Endothelial cell of umbilical vein (primary cell): ENCODE measurements at regions not wholly inside any gene's neighbourhood (a gene's known extent, or its start where the extent isn't known, plus 50 kb on each side); places are given as distances from the start of the nearest gene placed in this dataset.

Source experiments
- BruUV-seq: library from RNA; stranded (reverse); fragments of 400-500 nt; replicated peaks from 2 replicates; lab custom pipeline; 2021; lab: Mats Ljungman, UMichigan
- CTCF ChIA-PET: fragments of 300-600, 350-600 bp; sonication (Branson Sonifier 250); formaldehyde crosslinking; loops from one replicate; lab custom pipeline; 2021; ENCODE audit warnings: antibody characterized with exemption, inconsistent platforms; lab: Charles Lee
- POLR2A ChIA-PET: fragments of 300-600, 350-600 bp; sonication (Branson Sonifier 250); formaldehyde crosslinking; loops from one replicate; lab custom pipeline; 2021; ENCODE audit warnings: antibody characterized with exemption, inconsistent platforms; lab: Charles Lee
- DNase-seq: peaks from one replicate; pipeline ENCODE4 v3.0.0-alpha.2; 2011; ENCODE audit warnings: low read depth, low spot score
- FAIRE-seq: peaks from 2 replicates; lab custom pipeline; 2011; peaks lifted over from hg19 to GRCh38; lab: Jason Lieb, UNC
- H2AFZ ChIP-seq: 2 replicates; pipeline ENCODE4 v1.6.0; 2012; ENCODE audit warnings: low read depth, low read length, control low read depth, inconsistent platforms
- H3K27ac ChIP-seq: 2 replicates; pipeline ENCODE4 v1.5.1; 2011; ENCODE audit warnings: low read depth, mild to moderate bottlenecking, control low read depth, low read length, moderate library complexity; ENCODE audit not compliant: insufficient read depth
- H3K27me3 ChIP-seq, 2 experiments: 2 replicates each; pipeline versions ENCODE4 v1.6.0 to v1.6.1; 2011; ENCODE audit warnings: low read length in 2 of 2, mixed read lengths in 1 of 2; ENCODE audit not compliant: control insufficient read depth in 2 of 2, insufficient read depth in 2 of 2
- H3K36me3 ChIP-seq, 2 experiments: 2 replicates in 1 of 2; 3 replicates in 1 of 2; pipeline ENCODE4 v1.5.1; 2011; ENCODE audit warnings: low read length in 2 of 2, mild to moderate bottlenecking in 1 of 2, moderate library complexity in 1 of 2; ENCODE audit not compliant: control insufficient read depth in 2 of 2, insufficient read depth in 2 of 2; ENCODE audit errors: extremely low read depth in 1 of 2
- H3K4me1 ChIP-seq: 3 replicates; pipeline ENCODE4 v1.5.1; 2011; ENCODE audit warnings: mild to moderate bottlenecking, low read length; ENCODE audit not compliant: control insufficient read depth, insufficient read depth; ENCODE audit errors: extremely low read depth
- H3K4me2 ChIP-seq: 2 replicates; pipeline ENCODE4 v1.6.1; 2011; ENCODE audit warnings: low read length, control low read depth, mixed read lengths; ENCODE audit not compliant: insufficient read depth
- H3K4me3 ChIP-seq, 3 experiments: fragments of 200-600 bp in 1 of 3; sonication (generic), shearing (Covaris generic) in 1 of 3; replicated peaks in 1 of 3; 2 replicates each; pipeline ENCODE4 v1.5.1; 2011 to 2016; ENCODE audit warnings: control low read depth in 3 of 3, low read length in 3 of 3, mild to moderate bottlenecking in 2 of 3, inconsistent platforms in 1 of 3, low read depth in 1 of 3, moderate library complexity in 1 of 3; ENCODE audit not compliant: insufficient read depth in 1 of 3
- H3K79me2 ChIP-seq: 2 replicates; pipeline ENCODE4 v1.6.0; 2012; ENCODE audit warnings: low read length, inconsistent platforms; ENCODE audit not compliant: control insufficient read depth, insufficient read depth
- H3K9ac ChIP-seq: replicated peaks from 2 replicates; pipeline ENCODE3; 2011; ENCODE audit warnings: low read length, control low read depth; ENCODE audit not compliant: insufficient read depth; ENCODE audit errors: extremely low read depth
- H3K9me1 ChIP-seq: replicated peaks from 3 replicates; pipeline ENCODE4 v1.6.0; 2011; ENCODE audit warnings: mild to moderate bottlenecking, low read length; ENCODE audit not compliant: control insufficient read depth, insufficient read depth; ENCODE audit errors: extremely low read depth
- H3K9me3 ChIP-seq: replicated peaks from 2 replicates; pipeline ENCODE4 v1.5.1; 2012; ENCODE audit warnings: low read length, inconsistent platforms; ENCODE audit not compliant: control insufficient read depth, insufficient read depth
- H4K20me1 ChIP-seq: replicated peaks from 2 replicates; pipeline ENCODE3; 2011; ENCODE audit warnings: mild to moderate bottlenecking, low read length; ENCODE audit not compliant: control insufficient read depth, insufficient read depth; ENCODE audit errors: extremely low read depth
- EZH2 ChIP-seq: IDR thresholded peaks from 2 replicates; pipeline ENCODE4 v1.6.1; 2012; ENCODE audit warnings: borderline replicate concordance, low read depth, mild to moderate bottlenecking, moderate library complexity, low read length, inconsistent platforms; ENCODE audit not compliant: severe bottlenecking
- FOS ChIP-seq: IDR thresholded peaks from 2 replicates; pipeline ENCODE4 v1.6.1; 2011; ENCODE audit warnings: mild to moderate bottlenecking, low read length, moderate library complexity, borderline replicate concordance; ENCODE audit not compliant: insufficient read depth
- GATA2 ChIP-seq: IDR thresholded peaks from 2 replicates; pipeline ENCODE4 v1.7.0; 2011; ENCODE audit warnings: low read depth, mild to moderate bottlenecking, moderate library complexity, mixed read lengths, low read length; ENCODE audit not compliant: insufficient read length, insufficient read depth
- JUN ChIP-seq: IDR thresholded peaks from 2 replicates; pipeline ENCODE4 v1.6.1; 2011; ENCODE audit warnings: borderline replicate concordance, low read depth; ENCODE audit not compliant: insufficient read length, insufficient read depth
- MYC ChIP-seq: IDR thresholded peaks from one replicate; pipeline ENCODE4 v1.6.1; 2011; ENCODE audit warnings: mild to moderate bottlenecking, low read depth, low read length
- POLR2A ChIP-seq: IDR thresholded peaks from 2 replicates; pipeline ENCODE4 v1.6.1; 2012; ENCODE audit warnings: low read depth, mild to moderate bottlenecking, control low read depth, low read length
- POLR2AphosphoS5 ChIP-seq: IDR thresholded peaks from 2 replicates; pipeline ENCODE4 v1.6.1; 2012; ENCODE audit warnings: low read depth, mild to moderate bottlenecking, control low read depth, low read length, moderate library complexity; ENCODE audit not compliant: insufficient read depth
- dilution Hi-C: fragments of 300-500 bp; cut with MboI; formaldehyde crosslinking; loops from one replicate; pipeline ENCODE4 v1.15.0; 2019; ENCODE audit warnings: low sequenced_read_pairs; ENCODE audit not compliant: extremely low pct_ligation_motif_present
- intact Hi-C: fragments of 100-400 bp; cut with micrococcal nuclease; formaldehyde crosslinking; loops from one replicate; pipeline ENCODE4 v1.10.0; 2022
- TF ChIP-seq, protein P1 (sequence below), 2 donors: IDR thresholded peaks; 1 replicate in 1 of 2; 2 replicates in 1 of 2; pipeline ENCODE4 v1.5.1; 2011; ENCODE audit warnings: low read length in 2 of 2, mild to moderate bottlenecking in 2 of 2, moderate library complexity in 2 of 2, control low read depth in 1 of 2, inconsistent platforms in 1 of 2, low read depth in 1 of 2; ENCODE audit not compliant: insufficient read depth in 1 of 2; ENCODE audit errors: extremely low read depth in 1 of 2
- TF ChIP-seq, protein P2 (sequence below): IDR thresholded peaks from 2 replicates; pipeline ENCODE4 v1.6.1; 2011; ENCODE audit not compliant: insufficient read depth, insufficient read length

DNA sequence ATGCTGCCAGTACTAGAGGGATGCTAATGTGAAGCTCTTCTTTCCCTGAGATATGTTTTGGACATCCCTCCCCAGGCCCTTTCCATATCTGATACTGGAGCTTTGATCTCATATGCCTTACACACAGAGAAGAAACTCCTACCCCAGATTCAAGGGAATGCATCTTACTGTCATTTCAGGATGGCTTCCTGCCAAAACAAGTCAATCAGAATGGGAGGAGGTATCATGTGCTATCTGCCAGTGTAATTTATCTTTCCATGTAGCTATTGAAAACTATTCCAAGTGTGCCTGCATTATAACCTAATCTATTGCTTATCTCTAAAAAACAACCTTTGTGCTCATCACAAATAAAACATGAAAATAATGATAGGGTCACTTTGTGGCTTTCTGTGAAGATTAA is 269.9 kb upstream of the SETBP1 start:
- TF ChIP-seq, protein P1, sequence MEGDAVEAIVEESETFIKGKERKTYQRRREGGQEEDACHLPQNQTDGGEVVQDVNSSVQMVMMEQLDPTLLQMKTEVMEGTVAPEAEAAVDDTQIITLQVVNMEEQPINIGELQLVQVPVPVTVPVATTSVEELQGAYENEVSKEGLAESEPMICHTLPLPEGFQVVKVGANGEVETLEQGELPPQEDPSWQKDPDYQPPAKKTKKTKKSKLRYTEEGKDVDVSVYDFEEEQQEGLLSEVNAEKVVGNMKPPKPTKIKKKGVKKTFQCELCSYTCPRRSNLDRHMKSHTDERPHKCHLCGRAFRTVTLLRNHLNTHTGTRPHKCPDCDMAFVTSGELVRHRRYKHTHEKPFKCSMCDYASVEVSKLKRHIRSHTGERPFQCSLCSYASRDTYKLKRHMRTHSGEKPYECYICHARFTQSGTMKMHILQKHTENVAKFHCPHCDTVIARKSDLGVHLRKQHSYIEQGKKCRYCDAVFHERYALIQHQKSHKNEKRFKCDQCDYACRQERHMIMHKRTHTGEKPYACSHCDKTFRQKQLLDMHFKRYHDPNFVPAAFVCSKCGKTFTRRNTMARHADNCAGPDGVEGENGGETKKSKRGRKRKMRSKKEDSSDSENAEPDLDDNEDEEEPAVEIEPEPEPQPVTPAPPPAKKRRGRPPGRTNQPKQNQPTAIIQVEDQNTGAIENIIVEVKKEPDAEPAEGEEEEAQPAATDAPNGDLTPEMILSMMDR (IDR thresholded peaks at IDR 0.05; ENCODE audit: extremely low read depth in 1 of 2, insufficient read depth in 1 of 2, low read depth in 1 of 2, low read length in 2 of 2), result no peak
- no peak for TF ChIP-seq MYC
- TF ChIP-seq POLR2AphosphoS5, result no peak
- TF ChIP-seq, protein P2, sequence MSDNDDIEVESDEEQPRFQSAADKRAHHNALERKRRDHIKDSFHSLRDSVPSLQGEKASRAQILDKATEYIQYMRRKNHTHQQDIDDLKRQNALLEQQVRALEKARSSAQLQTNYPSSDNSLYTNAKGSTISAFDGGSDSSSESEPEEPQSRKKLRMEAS, result no peak
- TF ChIP-seq JUN, result no peak
- no peak for TF ChIP-seq POLR2A
- TF ChIP-seq EZH2, result no peak
- TF ChIP-seq FOS, result no peak
- TF ChIP-seq GATA2, result no peak
- H4K20me1 ChIP-seq, result no peaks in the 10 kb centered on the region
- no peaks in the 10 kb centered on the region for H3K9me1 ChIP-seq
- H3K27ac ChIP-seq, result no peak overlapping the region
- H3K4me1 ChIP-seq, result no peaks in the 10 kb centered on the region
- intact Hi-C loops, result no loop called here
- no peak overlapping the region for H3K9ac ChIP-seq
- ChIA-PET CTCF (no interaction called here), POLR2A (no interaction called here)
- H3K79me2 ChIP-seq, result no peaks in the 10 kb centered on the region
- H3K27me3 ChIP-seq, result no peaks in the 10 kb centered on the region
- H2AFZ ChIP-seq, result no peak overlapping the region
- H3K9me3 ChIP-seq, result no peaks in the 10 kb centered on the region
- H3K4me2 ChIP-seq, result no peak overlapping the region
- H3K4me3 ChIP-seq, result no peak overlapping the region
- no TSS peak for BruUV-seq
- no peak for FAIRE-seq
- dilution Hi-C loops, result no loop called here
- no peaks in the 10 kb centered on the region for H3K36me3 ChIP-seq
- no peak for DNase-seq
